WERI-Rb-1 (cell line): ENCODE measurements at regions not wholly inside any gene's neighbourhood (a gene's known extent, or its start where the extent isn't known, plus 50 kb on each side); places are given as distances from the start of the nearest gene placed in this dataset.

Experiments
- DNase-seq: peaks from one replicate; pipeline ENCODE4 v3.0.0-alpha.2; 2020
- H3K27ac ChIP-seq: fragments of 250-450 bp; sonication (Bioruptor Pico); 2 replicates; pipeline ENCODE4 v1.5.1; 2020; ENCODE audit warnings: mild to moderate bottlenecking, moderate library complexity
- H3K27me3 ChIP-seq: fragments of 250-450 bp; sonication (Bioruptor Pico); 2 replicates; pipeline ENCODE4 v1.5.1; 2021; ENCODE audit warnings: mild to moderate bottlenecking, low read depth, moderate library complexity; ENCODE audit not compliant: insufficient read depth, severe bottlenecking
- H3K36me3 ChIP-seq: fragments of 250-450 bp; sonication (Bioruptor Pico); 2 replicates; pipeline ENCODE4 v1.5.1; 2020; ENCODE audit warnings: mild to moderate bottlenecking, moderate library complexity
- H3K4me3 ChIP-seq: 2 replicates; pipeline ENCODE4 v1.5.1; 2011; ENCODE audit warnings: low read depth, mild to moderate bottlenecking, control low read depth, low read length
- H3K9me3 ChIP-seq: fragments of 250-450 bp; sonication (Bioruptor Pico); 2 replicates; pipeline ENCODE4 v1.5.1; 2021; ENCODE audit warnings: mild to moderate bottlenecking, moderate library complexity; ENCODE audit not compliant: severe bottlenecking
- TF ChIP-seq, protein P1 (sequence below): IDR thresholded peaks from 2 replicates; pipeline ENCODE4 v1.5.1; 2011; ENCODE audit warnings: low read depth, mild to moderate bottlenecking, control low read depth, inconsistent platforms, low read length

DNA sequence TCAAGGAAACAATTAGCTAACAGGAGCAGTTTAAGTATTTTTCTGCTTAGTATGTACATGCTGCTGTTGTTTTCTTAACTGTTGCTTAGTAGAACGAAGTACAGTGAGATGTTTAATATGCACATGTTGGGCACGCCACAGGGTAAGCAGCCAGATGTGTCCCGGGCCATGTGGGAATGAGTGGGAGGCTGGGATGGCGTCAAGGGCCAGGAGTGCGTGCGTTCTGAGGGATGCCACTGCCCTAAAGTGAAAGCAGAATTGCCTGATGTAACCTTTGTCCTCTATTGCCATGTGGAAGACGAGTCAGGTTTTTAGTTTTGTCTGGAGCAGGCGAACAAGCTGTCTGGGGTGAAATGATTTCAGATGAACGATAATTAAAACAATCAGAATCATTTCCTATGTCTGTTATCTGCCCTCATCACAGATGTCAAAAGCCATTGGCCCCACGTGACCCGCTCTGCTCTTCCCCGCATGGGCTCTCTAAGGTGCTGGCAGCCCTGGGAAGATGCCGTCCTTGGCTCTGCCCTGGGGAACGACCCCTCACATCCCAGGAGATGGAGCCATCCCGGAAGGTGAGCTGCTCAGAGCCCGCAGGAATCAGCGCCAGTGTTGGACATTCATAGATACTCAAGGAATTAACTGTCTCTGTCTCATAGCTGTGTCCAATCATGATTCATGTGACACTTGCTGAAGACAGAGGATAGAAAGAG lies 356.6 kb upstream of the IRX4 start:
- TF ChIP-seq, protein P1, sequence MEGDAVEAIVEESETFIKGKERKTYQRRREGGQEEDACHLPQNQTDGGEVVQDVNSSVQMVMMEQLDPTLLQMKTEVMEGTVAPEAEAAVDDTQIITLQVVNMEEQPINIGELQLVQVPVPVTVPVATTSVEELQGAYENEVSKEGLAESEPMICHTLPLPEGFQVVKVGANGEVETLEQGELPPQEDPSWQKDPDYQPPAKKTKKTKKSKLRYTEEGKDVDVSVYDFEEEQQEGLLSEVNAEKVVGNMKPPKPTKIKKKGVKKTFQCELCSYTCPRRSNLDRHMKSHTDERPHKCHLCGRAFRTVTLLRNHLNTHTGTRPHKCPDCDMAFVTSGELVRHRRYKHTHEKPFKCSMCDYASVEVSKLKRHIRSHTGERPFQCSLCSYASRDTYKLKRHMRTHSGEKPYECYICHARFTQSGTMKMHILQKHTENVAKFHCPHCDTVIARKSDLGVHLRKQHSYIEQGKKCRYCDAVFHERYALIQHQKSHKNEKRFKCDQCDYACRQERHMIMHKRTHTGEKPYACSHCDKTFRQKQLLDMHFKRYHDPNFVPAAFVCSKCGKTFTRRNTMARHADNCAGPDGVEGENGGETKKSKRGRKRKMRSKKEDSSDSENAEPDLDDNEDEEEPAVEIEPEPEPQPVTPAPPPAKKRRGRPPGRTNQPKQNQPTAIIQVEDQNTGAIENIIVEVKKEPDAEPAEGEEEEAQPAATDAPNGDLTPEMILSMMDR: no peak
- Histone ChIP-seq H3K27me3 (peaks cover 63% of the 10 kb centered on the region), H3K27ac (no peak overlapping the region), H3K9me3 (peaks cover 6% of the 10 kb centered on the region), H3K36me3 (no peaks in the 10 kb centered on the region), H3K4me3 (no peak overlapping the region)
- DNase-seq: no peak

GRCh38 chr5:2238732-2239131 lies 356.0 kb upstream of the IRX4 start:
- Histone ChIP-seq H3K9me3 (peaks cover 8% of the 10 kb centered on the region), H3K27me3 (peaks cover 60% of the 10 kb centered on the region), H3K36me3 (no peaks in the 10 kb centered on the region), H3K27ac (no peak overlapping the region), H3K4me3 (no peak overlapping the region)
- TF ChIP-seq, protein P1: no peak
- DNase-seq: no peak

DNA sequence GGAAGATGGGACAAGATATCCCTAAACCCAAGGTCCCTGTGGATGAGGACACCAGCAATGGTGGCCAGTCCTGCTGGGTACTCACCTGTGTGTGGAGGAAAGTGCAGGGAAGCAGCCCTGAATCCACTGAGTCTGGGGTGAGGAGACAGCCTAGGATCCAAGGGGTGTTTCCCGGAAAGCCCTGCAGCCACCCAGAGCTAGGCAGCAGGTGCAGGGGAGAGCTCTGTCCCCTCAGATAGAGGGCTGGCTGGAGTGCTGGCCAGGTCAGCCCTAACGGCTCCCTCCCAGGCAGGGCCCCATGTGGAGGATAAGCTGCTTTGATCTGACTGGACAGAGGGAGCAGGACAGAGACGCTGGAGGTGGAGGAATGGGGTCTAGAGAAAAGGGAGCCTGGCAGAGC lies 344.7 kb upstream of the IRX4 start:
- TF ChIP-seq, protein P1: no peak
- Histone ChIP-seq H3K4me3 (no peak overlapping the region), H3K36me3 (no peaks in the 10 kb centered on the region), H3K9me3 (peaks cover 7% of the 10 kb centered on the region), H3K27me3 (peaks cover 60% of the 10 kb centered on the region), H3K27ac (no peak overlapping the region)
- peak; percentile 46 for DNase-seq

GRCh38 chr5:2224689-2225088 lies 342.0 kb upstream of the IRX4 start:
- no peak overlapping the region for H3K27ac ChIP-seq
- no peaks in the 10 kb centered on the region for H3K36me3 ChIP-seq
- H3K27me3 ChIP-seq: peaks cover 65% of the 10 kb centered on the region
- peaks cover 7% of the 10 kb centered on the region for H3K9me3 ChIP-seq
- DNase-seq: no peak
- TF ChIP-seq, protein P1: no peak
- H3K4me3 ChIP-seq: no peak overlapping the region

DNA sequence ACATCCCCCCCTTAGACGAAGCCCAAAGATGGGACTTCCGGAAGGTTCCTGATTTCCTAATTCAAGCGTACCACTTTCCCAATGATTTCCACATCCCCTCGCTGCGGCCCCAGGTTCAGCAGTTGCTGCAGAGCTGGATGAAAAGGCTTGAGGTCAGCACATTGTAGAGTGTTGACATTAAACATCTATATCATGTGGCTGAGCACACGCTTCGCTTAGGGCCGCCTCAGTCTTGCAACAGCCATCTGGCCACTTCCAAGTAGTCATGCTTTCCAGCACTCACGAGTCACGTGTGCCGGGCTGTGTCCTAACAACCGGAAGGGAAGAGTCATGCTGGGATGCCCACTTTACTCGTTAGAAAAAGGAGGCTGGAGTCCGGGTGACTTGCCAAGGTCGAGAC lies 340.6 kb upstream of the IRX4 start:
- TF ChIP-seq, protein P1: no peak
- H3K27ac ChIP-seq: no peak overlapping the region
- DNase-seq: no peak
- peaks cover 68% of the 10 kb centered on the region for H3K27me3 ChIP-seq
- H3K9me3 ChIP-seq: peaks cover 7% of the 10 kb centered on the region
- no peaks in the 10 kb centered on the region for H3K36me3 ChIP-seq
- no peak overlapping the region for H3K4me3 ChIP-seq
